Neural cell (in vitro differentiated cells): ENCODE measurements at regions not wholly inside any gene's neighbourhood (a gene's known extent, or its start where the extent isn't known, plus 50 kb on each side); places are given as distances from the start of the nearest gene placed in this dataset.

Source experiments
- POLR2AphosphoS5 ChIP-seq: IDR thresholded peaks from 2 replicates; pipeline ENCODE4 v1.6.1; 2012
- RAD21 ChIP-seq: fragments of 450-650 bp; conservative IDR thresholded peaks from 2 replicates; pipeline ENCODE4 v1.6.1; 2014; ENCODE audit warnings: antibody characterized with exemption, mild to moderate bottlenecking, moderate library complexity
- SMC3 ChIP-seq: fragments of 450-650 bp; conservative IDR thresholded peaks from 2 replicates; pipeline ENCODE4 v1.6.1; 2014; ENCODE audit warnings: antibody characterized with exemption, mild to moderate bottlenecking, moderate library complexity; ENCODE audit not compliant: poor library complexity
- TF ChIP-seq, protein P1 (sequence below): fragments of 450-650 bp; IDR thresholded peaks from 2 replicates; pipeline ENCODE4 v1.5.1; 2014; ENCODE audit warnings: antibody characterized with exemption, mild to moderate bottlenecking, moderate library complexity; ENCODE audit not compliant: poor library complexity, severe bottlenecking
- TF ChIP-seq, protein P2 (sequence below): IDR thresholded peaks from 2 replicates; pipeline ENCODE4 v1.6.1; 2012; ENCODE audit warnings: borderline replicate concordance

DNA sequence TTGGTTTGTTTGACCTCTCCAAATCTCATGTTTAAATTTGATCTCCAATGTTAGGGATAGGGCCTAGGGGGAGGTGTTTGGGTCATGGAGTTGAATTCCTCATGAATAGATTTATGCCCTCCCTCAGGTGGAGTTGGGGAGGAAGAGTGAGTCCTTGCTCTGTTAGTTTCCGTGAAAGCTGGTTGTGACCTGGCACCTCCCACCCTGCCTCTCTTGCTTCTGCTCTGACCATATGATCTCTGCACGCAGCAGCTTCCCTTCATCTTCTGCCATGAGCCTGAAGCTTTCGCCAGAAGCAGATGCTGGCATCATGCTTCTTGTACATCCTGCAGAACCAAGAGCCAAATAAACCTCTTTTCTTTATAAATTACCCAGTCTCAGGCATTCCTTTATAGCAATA is 231.6 kb upstream of the ERBB4 start:
- TF ChIP-seq POLR2AphosphoS5 (no peak), RAD21 (no peak), SMC3 (no peak)
- TF ChIP-seq, protein P1, sequence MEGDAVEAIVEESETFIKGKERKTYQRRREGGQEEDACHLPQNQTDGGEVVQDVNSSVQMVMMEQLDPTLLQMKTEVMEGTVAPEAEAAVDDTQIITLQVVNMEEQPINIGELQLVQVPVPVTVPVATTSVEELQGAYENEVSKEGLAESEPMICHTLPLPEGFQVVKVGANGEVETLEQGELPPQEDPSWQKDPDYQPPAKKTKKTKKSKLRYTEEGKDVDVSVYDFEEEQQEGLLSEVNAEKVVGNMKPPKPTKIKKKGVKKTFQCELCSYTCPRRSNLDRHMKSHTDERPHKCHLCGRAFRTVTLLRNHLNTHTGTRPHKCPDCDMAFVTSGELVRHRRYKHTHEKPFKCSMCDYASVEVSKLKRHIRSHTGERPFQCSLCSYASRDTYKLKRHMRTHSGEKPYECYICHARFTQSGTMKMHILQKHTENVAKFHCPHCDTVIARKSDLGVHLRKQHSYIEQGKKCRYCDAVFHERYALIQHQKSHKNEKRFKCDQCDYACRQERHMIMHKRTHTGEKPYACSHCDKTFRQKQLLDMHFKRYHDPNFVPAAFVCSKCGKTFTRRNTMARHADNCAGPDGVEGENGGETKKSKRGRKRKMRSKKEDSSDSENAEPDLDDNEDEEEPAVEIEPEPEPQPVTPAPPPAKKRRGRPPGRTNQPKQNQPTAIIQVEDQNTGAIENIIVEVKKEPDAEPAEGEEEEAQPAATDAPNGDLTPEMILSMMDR: no peak
- TF ChIP-seq, protein P2, sequence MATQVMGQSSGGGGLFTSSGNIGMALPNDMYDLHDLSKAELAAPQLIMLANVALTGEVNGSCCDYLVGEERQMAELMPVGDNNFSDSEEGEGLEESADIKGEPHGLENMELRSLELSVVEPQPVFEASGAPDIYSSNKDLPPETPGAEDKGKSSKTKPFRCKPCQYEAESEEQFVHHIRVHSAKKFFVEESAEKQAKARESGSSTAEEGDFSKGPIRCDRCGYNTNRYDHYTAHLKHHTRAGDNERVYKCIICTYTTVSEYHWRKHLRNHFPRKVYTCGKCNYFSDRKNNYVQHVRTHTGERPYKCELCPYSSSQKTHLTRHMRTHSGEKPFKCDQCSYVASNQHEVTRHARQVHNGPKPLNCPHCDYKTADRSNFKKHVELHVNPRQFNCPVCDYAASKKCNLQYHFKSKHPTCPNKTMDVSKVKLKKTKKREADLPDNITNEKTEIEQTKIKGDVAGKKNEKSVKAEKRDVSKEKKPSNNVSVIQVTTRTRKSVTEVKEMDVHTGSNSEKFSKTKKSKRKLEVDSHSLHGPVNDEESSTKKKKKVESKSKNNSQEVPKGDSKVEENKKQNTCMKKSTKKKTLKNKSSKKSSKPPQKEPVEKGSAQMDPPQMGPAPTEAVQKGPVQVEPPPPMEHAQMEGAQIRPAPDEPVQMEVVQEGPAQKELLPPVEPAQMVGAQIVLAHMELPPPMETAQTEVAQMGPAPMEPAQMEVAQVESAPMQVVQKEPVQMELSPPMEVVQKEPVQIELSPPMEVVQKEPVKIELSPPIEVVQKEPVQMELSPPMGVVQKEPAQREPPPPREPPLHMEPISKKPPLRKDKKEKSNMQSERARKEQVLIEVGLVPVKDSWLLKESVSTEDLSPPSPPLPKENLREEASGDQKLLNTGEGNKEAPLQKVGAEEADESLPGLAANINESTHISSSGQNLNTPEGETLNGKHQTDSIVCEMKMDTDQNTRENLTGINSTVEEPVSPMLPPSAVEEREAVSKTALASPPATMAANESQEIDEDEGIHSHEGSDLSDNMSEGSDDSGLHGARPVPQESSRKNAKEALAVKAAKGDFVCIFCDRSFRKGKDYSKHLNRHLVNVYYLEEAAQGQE: no peak
